ENCODE measurements at regions not wholly inside any gene's neighbourhood (a gene's known extent, or its start where the extent isn't known, plus 50 kb on each side); places are given as distances from the start of the nearest gene placed in this dataset.
"Not testable (repeated sequence)": the region's sequence is repeated elsewhere in the genome, so short reads cannot be mapped to it uniquely, and the experiment has no call there.

DNA sequence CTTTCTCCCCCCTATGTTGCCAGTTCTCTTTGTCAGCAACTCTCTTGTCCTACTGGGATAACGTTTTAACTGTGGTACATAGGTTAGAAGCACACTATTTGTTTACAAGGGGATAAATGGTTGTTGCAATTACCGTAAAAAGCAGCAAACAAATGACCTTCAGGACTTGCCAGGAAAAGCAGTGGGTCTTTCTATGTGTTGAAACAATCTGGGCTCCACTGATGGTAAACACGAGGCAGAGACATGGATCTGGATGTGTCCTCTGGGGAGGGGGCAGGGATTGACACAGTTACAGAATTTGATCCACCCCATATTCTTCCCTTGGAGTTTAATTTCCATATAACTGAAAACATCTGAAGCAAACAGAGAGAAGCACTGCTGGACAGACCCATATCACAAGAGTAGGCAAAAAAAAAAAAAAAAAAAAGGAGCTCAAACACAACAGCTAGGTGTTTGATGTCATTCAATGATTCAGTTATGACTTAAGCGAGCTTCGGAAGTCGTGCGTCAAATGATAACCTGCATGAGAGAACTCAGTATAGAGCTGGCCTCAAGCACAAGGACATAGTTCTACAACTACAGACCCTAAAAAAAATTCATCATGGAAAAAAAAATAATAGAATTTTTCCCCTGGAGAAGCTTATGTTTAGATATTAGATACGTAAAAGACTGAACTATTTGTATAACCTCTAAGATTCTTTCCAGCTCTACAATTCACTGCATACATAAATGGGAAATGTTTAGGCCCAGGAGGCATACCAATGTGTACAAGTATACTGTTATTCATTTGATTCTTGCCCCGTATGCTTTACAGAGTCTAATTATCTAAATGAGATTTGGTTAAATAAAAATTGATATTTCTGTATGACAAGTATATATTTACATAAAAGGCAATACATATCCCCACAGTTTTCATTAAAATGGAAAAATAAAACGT is 127.7 kb downstream of the ALDH8A1 start:
- DNase-seq: no peak

DNA sequence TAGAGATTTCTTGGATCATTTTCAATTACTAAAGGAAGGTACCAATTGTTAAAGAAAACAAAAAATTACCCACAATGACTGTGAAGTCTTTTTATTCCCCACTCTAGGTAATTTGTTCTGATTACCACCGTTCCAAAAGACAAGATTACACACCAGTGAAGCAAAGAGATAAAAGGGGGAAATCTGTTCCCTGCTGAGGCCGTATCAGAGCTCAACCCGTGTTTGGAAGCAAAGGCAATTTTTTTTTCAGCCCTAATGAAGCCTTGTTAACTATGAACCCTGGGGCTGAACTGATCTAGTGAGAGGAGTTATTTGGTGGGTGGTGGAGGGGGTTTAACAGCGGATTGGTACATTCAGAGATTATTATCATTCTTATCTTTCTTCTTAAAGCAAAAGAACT is 128.5 kb downstream of the ALDH8A1 start:
- no peak for DNase-seq

DNA sequence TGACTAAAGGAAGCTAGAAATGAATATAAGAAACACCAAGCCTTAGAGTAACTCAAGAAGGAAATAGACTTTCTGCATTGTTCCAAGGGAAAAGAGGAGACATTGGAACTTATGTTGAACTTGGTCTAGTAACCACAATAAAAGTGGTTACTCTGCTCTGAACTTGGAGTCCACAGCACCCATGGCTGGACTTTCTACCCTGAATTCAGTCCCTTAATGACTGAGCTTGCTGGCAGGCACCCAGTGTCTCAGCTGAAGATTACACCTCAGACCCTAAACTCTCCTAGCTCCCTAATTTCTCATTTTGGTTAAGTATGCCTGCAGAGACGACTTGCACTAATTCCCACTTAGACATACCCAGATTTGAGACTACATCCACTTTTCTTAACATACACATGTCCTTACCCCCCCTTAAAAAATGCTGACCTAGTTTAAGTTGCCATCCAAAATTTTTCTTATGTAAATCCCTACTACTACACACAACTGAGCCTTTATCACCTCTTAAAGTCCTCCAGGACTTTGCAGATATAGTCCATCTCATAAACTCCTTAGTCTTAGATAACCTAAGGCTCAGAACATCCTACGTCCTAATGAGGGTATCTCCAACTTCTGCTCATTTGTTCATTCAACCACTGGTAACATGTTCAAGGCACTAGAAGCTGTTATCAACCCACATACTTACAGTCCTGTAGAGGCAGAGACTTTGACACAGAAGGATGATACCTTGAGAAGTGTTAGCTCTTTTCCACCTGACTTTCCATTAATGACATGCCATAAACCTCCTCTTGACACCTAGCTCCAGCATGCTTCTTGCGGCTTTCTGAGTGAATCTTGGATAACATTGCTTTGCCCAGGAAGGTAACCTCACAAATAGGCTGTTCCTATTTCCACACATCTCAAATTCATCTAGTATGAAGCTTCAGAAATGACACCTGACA is 129.8 kb downstream of the ALDH8A1 start:
- no peak for DNase-seq

DNA sequence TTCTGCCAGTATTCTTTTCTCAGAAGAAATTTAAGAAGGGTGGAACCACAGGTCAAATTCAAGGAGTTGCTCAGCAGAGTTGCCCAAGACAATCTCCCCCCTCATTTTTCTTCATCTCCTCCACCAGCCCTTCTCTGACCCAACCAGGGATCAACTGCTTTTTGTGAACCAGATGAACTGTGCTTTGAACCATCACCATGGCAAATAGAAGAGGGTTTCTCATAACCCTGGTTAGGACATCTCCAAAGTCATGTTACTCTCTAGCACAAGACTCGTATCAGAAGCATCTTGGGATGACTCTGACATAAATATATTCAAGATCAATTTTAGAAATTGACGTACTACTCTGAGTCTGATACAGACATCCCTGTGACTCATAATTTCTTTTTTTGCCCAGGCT is 130.7 kb downstream of the ALDH8A1 start:
- no peak for DNase-seq

DNA sequence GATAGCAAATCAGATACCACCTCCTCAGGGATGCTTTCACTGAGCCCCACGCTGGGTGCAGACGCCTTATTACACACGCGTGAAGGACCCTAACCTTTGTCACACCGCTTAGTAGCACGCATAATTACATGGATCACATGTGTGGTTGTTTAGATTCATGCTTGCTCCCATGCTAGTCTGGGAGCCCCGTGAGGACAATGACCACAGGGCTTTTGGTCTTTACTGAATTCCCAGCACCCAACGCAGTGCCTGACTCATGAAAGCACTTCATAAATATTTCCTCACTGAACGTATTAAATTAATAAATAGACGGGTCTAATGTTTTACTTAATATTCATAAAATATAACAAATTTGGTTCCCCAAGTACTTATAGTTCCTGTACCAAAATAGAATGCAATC is 132.5 kb downstream of the ALDH8A1 start:
- no peak for DNase-seq

DNA sequence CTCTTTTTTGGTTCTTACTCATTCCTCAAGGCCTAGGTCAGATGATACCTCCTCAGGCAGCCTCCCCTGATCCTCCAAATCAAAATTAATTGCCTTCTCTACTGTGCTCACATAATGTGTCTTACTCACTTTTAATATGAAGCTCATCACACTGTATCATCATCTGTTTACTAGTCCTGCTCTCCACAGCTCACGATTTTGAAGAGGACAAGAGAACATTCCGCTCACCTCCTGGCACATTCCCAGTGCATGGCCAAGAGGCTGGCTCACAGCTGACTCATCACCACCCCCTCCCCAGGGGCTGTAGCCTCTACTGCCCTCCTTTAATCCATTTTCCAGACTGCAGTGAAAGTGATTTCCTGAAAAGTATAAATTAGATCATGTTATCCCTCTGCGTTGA is 133.1 kb downstream of the ALDH8A1 start:
- DNase-seq: no peak

DNA sequence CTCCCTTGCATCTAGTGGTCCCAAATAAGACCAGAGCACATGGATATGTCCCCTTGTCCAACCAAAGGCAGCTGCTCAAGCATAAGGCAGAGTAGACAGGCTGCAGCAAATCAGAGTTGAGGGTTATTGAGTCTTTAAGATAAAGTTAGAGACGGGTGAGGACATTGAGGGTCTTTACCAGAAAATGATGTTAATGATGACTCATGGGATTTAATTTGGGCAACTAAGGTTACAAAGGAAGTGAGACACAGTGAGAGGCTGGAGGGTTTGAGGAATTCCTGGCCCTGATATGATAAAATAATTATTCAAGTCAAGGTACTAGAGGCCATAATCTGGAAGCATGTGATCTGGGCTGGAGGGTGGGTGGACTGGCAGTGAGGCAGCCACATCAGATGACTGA is 133.6 kb downstream of the ALDH8A1 start:
- no peak for DNase-seq

DNA sequence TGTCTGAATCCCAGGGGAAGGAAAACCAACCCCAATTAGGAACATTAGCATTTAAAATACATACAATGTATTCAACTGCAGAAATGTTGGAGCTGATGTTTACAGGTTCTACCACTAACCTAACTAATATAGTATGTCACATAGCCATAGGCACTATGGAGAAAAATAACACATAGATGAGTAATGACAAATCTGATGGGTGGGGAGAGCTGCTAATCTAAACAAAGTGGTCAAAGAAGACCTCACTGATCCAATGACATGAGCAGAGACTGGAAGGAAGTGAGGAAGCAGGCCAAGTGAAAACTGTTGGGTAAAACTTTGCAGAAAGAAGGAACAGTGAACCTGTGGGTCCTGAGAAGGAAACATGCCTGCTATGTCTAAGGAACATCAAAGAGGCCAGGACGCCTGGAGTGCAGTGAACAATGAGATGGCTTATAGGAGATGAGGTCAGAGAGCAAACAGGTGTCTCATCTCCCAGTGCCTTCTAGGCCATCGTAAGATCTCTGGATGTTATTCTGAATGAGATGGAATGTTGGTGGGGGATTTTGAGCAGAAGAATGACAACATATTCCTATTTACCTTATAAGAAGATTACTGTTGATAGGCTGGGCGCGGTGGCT is 135.7 kb downstream of the ALDH8A1 start:
- DNase-seq: no peak

DNA sequence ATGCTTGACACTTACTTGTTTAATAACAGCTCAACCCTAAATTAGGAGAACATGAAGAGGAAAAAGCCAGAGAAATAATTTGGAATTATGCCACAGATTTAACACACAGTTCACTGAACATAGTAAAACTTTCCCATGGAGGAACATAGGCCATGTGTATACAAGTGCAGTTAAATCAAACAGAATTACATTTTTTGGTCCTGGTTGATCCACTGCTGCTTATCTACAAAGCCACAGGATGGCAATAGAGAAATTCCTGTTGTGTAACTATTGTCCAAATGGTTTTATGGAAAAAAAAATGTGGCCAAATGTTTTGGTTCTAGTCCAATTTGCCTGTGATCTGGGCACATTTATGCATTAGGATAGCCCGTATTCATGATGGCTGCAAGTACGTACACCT is 136.8 kb downstream of the ALDH8A1 start:
- DNase-seq: no peak

DNA sequence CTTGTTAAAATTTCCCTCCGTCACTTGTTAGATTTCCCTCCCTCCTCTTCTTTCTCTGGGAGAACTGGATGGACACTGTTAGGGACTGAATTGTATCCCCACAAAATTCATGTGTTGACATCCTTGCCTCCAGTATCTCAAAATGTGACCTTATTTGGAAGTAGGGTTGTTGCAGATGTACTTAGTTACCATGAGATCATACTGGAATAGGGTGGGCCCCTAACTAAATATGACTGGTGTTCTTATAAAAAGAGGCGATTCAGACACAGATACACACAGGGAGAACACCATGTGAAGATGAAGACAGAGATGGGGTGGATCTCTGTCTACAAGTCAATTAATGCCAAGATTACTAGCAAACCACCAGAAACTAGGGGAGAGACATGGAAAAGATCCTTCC is 139.5 kb downstream of the ALDH8A1 start:
- no peak for DNase-seq

DNA sequence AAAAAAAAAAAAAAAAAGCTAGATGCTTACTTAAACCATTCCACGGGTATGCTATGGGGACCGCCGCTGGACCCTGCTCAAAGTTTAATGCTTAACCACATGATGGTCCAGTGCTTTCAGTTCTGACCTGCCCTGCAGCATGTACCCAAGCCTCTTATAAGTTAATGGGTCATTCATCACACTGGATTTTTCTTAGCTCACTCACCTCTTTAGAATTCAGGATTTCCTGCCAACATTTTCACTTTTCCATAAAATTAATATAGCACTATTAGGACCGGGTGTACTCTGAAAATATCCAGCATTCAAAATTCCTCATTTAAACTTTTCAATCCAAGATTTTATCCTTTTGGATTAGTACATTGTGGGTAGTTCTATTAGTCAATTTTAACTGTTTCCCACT is 140.8 kb downstream of the ALDH8A1 start:
- DNase-seq: no peak

DNA sequence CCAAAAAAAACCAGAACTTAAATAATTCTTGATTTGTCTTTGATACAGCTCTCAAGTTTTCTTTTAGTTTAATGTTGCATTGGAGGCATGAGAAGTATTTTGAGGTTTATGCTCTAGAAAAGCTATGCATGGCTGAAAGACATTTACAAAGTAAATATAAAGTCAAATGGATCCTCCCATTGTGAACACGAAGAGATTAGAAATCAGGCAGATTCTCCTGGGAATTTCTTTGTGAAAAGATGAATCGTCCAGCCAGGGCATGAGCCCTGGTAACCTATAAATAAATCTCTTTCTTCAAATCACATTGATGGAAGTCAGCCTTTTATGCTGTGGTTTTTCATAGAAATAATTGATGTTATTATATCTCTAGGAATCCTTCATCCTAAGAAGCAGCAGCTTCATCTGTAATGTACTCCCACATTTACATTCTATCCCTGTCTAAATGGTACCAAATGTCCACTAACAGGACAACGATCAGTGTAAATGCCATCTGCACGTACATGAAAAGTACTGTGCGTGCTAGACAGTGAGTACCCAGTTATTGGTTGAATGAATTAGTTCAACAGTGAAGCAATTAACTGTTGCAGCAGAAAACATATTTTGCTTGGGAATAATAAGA is 143.6 kb downstream of the ALDH8A1 start:
- no peak for DNase-seq

DNA sequence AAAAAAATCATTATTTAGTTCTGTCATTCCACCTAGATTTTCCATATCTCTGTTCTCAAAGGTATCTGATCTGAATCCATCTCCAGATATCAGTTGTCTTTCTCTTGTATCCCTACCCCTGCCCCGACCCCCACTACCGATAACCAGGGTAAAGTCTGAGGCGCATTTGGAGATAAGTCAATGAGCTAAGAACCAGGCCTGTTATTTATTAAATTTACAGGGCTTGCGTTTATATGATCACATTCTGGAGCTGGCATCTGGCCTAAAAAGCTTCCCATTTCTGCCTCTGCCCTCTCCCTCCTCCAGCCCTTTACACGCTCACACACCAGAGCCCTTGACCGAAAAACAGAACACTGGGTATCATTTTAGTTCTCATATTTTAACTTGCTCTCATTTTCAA is 144.7 kb downstream of the ALDH8A1 start:
- DNase-seq: no peak

DNA sequence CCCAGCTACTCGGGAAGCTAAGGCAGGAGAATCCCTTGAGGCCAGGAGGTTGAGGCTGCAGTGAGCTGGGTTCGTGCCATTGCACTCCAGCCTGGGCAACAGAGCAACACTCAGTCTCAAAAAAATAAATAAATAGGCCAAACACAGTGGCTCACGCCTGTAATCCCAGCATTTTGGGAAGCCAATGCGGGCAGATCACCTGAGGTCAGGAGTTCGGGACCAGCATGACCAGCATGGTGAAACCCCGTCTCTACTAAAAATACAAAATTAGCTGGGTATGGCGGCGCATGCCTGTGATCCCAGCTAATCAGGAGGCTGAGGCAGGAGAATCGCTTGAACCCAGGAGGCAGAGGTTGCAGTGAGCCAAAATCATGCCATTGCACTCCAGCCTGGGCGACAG is 145.6 kb downstream of the ALDH8A1 start:
- DNase-seq: not testable (repeated sequence)

DNA sequence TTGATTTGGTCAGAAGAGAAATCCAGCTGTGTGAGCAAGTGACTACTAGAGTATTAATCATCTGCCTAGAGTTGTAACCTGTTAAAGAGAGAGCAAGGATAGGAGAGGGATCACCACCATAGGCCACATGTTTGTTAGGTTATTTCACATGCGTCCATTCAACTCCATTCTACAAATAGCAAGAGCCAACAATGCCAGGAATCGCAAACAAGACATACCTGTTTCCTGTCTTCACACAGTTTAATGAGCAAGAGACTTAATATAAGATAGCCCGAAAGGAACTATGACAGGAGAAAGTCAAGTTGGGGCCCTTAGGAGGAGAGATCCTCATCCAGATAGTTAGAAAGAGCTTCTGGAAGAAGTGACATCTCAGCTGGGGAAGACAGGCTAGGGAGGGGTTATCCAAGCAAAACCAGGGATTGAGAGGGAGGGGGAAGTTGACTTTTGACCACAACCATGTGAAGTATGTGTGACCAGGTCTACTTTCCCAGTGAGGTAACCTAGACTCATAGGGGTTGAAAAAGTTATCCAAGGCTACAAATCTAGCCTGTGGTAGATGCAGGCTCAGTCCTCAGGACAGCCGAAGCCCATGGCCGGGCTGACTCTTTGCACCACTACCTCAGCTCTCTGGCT is 147.4 kb downstream of the ALDH8A1 start:
- DNase-seq: no peak

DNA sequence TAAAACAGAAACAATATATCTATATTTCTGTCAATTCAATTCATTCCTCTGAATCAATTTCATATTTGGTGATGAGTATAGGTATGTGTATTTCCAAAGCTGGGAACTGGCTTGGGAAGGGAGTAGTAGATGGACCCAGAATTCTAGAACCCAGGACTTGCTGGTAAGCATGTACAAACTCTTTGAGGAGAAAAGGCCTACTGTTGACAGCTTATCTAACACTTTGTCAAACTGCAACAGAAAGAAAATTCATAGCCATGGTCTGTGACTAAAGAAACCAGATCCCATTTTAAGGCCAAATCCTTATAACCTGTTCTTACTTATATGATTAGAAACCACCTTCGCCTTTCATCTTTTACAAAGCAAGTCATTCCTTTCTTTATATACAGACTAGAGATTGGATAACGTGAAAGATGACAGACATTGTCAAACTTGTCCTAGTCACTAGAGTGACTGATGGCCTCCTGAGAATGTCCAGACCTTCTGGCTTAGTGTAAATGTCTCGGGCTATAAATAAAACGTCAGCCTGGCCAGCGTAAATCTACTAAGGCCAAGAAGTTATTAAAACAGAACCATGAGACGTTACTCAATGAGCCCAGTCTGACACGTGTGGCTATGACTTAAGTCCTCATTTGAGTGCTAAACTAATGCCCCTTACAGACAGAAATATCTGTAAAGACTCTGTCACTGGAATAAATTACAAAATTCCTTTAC is 152.3 kb downstream of the ALDH8A1 start:
- no peak for DNase-seq

DNA sequence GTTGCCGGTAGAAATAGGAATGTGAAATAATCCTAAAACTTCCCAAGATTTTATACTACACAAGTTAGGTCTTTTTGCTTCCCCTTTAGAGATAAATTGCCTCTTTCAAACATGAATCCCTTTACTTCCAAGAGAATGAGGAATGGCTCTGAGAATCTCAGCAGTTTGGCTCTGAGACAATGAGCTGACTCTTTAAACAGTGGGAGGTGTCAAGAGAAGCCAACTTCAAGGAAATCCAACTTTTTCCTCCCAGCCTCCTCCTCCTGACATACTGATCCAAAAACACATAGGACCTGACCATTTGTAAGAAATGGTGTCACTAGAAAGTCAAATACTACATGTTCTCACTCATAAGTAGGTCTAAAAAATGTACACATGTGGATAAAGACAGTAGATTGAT is 154.2 kb downstream of the ALDH8A1 start:
- DNase-seq: no peak

DNA sequence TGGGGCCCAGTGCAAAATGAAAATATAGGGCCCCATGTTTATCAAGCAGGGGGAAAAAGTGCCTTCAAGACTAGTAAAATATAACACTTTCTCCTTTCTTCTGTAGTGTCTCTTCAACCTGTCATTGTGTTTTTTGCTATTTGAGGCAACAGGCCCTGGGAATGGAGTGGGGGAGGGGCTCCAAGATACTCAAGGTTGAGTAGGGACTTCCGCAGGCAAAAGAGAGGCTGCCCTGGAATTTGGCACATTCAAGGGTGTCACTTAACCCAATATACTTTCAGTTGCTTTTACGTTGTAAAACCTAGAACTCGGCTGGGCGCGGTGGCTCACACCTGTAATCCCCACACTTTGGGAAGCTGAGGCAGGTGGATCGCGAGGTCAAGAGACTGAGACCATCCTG is 154.9 kb downstream of the ALDH8A1 start:
- DNase-seq: no peak

DNA sequence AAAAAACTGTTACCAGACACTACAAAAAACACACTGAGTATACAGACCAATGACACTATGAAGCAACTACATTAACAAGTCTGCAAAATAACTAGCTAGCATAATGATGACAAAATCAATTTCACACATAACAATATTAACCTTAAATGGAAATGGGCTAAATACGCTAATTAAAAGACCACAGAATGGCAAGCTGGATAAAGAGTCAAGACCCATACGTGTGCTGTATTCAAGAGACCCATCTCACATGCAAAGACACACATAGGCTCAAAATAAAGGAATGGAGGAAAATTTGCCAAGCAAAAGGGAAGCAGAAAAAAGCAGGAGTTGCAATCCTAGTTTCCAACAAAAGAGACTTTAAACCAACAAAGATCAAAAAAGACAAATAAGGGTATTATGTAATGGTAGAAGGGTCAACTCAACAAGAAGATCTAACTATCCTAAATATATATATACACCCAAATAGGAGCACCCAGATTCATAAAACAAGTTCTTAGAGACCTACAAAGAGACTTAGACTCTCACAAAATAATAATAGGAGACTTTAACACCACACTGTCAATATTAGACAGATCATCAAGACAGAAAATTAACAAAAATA is 158.6 kb downstream of the ALDH8A1 start:
- DNase-seq: not testable (repeated sequence)

DNA sequence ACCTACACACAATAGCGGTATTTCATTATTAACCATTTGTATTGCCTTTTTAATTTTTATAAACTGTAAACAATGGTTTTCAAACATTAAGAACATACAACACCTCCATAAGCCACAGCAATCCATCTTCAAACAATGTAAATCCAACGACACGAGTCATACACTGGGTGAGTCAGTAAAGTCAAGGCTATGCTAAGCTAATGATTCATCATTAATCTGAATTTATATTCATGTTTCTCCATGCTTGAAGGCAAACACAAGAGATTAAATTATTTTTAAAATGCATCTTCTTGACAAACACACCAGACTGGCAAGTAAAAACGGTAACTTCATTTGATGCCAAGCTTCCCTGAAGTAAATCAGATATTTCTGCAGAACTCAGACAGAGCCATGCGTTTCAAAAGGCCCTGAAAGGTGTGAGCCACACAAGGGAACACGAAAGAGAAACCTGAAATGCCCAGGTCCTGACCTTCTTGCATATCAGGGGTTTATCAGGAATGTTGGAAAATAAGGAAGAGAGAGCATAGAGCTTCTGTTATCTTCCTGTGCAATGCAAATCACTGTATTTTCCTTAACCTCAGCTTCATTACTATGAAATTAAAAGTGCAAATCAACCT is 162.5 kb downstream of the ALDH8A1 start:
- DNase-seq: no peak

DNA sequence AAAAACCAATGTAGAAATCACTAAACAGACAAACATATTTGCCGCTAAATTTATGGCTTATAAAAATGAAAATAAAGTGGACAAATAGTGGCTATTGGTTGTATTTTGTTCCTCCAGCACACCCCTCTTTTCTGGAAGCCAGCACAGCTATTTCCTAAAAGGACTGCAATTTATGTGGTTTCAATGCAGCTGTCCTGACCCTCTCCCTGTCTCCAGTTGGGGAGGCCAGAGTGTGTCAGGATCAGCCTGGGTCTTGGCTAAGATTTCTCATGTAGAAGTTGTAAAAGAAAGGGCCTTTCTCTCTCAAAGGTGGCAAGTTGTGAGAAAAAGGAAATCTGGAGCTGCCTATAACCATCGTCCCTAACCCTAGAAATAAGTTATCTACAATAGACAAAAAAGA is 165.6 kb downstream of the ALDH8A1 start:
- no peak for DNase-seq

All from CD4-positive, alpha-beta T cell treated with Interleukin-4 for 4 hours (primary cell).